ENCODE measurements at regions not wholly inside any gene's neighbourhood (a gene's known extent, or its start where the extent isn't known, plus 50 kb on each side); places are given as distances from the start of the nearest gene placed in this dataset.

GRCh38 chr9:129390541-129390940, 212.5 kb upstream of the IER5L start:
- DNase-seq (ENCODE audit: low read depth in 2 of 2, low spot score in 1 of 2), result no peak

DNA sequence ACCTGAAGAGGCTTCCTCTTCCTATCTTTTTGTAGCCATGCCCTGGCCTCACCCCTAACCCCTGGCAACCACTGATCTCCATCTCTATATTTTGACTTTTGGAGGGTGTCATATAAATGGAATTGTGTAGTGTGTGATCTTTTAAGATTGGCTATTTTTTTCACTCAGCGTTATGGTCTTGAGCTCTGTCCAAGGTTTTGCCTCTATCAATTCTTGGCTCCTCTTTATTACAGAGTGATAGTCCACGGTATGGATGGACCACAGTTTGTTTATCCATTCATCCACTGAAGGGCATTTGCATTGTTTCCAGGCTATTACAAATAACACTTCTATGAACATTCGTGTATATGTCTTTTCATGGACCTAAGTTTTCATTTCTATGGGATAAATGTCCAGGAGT, 209.8 kb upstream of the IER5L start:
- DNase-seq (ENCODE audit: low read depth in 2 of 2, low spot score in 1 of 2), result no peak

DNA sequence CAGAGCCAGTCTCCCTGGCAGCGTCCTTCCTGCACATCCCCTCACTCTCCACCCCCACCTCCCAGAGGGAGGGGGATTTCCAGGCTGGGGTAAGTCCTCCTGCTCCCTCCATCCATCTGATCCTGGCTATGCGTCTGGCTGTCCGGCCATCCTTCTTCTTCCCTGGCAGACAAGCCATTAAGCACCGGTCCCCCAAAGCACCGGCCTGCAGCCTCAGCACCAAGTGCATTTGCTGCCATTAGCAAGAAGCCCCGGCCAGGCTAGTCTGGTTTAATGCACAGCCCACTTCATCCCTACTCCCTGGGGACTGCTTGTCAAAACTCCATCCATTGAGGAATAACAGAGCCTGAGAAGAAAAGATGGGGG, 208.7 kb upstream of the IER5L start:
- no peak for DNase-seq (ENCODE audit: low read depth in 2 of 2, low spot score in 1 of 2)

GRCh38 chr9:129385211-129385934, 207.3 kb upstream of the IER5L start:
- DNase-seq (ENCODE audit: low read depth in 2 of 2, low spot score in 1 of 2), result no peak

DNA sequence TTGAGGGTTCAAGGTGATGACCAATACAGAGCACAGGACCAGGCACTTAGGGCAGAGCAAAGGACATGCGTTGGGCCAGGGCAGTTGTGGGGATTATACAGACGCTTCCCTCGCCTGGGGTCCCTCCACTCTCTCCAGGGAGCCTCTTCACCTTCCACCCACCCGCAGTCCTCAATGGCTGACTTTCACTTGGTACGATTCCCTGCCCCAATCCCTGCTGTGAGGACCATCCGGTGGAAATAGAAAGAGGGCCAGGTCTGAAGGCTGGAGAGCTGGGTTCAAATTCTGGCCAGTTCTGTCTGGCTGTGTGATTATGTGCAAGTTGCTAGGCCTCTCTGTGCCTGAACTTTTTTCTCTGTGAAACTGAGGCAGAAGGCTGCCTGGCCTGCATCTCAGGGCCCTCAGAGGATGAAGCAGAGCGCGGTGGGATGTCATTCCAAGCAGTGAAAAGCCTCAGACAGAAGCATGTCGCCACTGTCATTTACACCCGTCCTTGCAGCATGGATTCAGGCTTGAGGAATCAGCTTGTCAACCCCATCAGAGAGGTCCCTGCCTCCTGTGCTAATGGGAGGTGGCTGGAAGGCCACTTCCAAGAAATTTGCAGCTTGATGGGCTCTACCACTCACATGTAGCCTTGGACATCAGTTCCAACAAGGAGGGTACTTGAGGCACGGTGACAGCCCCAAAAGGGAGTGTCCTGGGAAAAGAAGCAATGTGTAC, 206.6 kb upstream of the IER5L start:
- DNase-seq (ENCODE audit: low read depth in 2 of 2, low spot score in 1 of 2), result no peak

GRCh38 chr9:129383561-129384490, 205.8 kb upstream of the IER5L start:
- peak; percentile 45 to 47 for DNase-seq (ENCODE audit: low read depth in 2 of 2, low spot score in 1 of 2)

DNA sequence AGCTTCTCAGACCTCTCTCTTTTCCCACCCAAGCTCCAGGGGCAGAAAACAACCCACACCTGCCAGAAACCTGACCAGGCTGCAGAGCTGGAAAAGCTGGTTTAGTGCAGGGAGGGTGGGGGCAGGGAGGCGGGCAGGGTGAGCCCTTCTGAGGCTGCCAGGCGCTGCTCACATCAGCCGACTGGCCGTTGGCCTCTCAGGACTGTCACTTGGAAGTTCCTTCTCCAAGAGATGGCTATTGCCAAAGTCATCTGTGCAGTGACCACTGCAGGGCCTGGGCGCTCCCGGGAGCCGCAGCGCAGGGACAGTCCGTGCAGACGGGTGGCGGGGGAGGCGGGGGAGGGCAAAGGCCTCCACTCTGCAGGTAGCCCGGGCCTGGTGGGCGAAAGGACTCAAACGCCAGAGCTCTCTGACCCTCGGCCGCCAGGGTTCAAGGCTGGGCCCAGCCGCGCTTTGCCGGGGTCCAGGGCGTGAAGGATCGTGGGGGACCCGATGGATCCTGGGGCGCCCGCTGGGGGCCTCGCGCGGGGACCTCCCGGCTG, 205.0 kb upstream of the IER5L start:
- DNase-seq (ENCODE audit: low read depth in 2 of 2, low spot score in 1 of 2), result no peak

DNA sequence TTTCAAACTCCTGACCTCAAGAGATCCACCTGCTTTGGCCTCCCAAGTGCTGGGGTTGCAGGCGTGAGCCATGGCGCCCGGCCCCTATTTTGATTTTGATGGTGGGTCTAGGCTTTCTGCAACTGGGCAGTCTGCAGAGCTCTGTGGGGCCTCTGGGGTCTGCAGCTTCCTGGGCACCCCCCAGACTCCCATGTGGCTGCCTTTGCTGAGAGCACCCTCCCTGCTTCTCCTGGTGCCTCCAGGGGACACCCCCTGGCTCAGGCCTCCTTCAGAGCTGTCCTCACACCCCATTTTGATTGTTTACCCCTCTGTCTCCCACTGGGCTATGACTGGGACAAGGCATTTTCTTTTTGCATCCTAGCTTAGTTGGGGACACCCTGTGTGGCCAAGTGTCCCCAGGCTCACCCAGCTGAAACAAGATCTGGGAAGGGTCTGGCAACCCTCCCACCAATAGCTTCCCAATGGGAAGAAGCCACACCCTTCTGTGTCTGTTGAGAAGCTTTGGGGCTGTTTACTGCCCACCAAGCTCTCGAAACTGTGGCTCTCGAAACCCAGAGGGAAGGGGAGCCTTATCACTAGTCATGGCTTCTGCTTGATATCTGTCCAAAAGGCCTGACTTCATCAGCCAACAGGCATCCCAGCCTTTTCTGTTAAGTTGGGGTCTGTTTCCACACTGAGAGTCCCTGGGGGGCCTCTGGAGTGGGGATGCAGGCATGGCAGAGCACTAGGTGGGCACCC, 204.4 kb upstream of the IER5L start:
- no peak for DNase-seq (ENCODE audit: low read depth in 2 of 2, low spot score in 1 of 2)

DNA sequence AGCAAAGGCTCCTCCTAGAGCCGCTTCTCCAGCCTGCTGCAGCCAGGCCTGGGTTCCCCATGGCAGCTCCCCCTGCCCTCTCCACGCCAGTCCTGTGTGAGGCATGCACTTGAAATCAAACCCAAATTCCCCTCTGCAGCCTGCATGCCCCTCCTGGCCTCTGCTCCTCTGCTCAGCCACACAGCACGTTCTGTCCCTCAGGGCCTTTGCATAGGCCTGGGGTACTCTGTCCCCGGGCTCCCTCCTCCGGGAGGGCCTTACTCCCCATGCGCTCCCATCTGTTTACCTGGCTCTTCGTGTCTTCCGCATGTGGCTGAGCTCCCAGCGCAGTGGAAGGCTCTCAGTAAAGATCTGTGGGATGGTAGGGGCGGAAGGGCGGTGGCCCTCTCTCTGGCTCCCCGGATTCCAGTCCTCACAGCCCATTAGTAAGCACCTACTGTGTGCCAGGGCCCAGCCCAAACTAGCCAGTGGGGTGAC, 203.5 kb upstream of the IER5L start:
- DNase-seq (ENCODE audit: low read depth in 2 of 2, low spot score in 1 of 2), result no peak

DNA sequence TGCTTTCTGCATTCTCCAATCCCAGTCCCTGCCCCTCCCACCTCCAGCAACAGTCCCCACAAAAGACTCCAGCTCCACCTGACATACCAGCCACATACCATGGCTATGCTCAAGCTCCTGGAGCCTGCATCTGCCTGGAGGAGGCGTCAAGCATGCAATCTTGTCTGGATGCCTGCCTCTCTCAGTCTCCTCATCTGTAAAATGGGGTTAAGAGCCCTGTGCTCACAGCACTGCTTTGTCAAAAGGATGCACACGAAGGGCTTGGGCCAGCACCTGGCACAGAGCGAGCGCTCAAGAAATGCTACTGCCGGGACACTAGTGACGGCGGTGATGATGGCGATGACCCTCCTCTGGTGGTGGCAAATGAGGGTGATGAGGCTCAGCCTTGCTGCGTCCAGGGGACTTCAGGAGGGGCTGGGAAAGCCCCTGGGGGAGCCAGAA, 202.9 kb upstream of the IER5L start:
- DNase-seq (ENCODE audit: low read depth in 2 of 2, low spot score in 1 of 2), result no peak

GRCh38 chr9:129379886-129380285, 201.8 kb upstream of the IER5L start:
- DNase-seq (ENCODE audit: low read depth in 2 of 2, low spot score in 1 of 2), result no peak

- DNase-seq (ENCODE audit: low read depth in 2 of 2, low spot score in 1 of 2), result no peak
Observed at GRCh38 chr9:129379181-129379836, 201.2 kb upstream of the IER5L start.

- no peak for DNase-seq (ENCODE audit: low read depth in 2 of 2, low spot score in 1 of 2)
Observed at GRCh38 chr9:129377931-129378661, 200.0 kb upstream of the IER5L start.

- DNase-seq (ENCODE audit: low read depth in 2 of 2, low spot score in 1 of 2), result no peak
Observed at GRCh38 chr9:129377181-129377580, 199.1 kb upstream of the IER5L start.

DNA sequence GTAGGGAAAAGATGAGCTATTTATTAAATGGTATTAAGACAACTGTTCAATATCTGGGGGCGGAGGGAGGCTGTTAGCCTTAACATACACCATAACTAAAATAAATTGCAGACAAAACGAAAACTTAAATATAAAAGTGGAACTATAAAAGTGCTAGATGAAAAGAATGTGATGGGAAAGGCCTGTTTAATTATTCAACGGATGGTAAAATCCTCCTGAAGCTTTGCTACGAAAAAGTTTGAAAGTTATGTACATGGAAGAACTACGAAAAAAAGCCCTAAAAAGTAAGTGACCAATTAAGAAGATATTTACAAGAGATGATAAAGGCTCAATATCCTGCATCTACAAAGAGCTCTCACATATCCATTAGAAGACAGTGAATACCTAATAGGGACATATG, 197.8 kb upstream of the IER5L start:
- no peak for DNase-seq (ENCODE audit: low read depth in 2 of 2, low spot score in 1 of 2)

DNA sequence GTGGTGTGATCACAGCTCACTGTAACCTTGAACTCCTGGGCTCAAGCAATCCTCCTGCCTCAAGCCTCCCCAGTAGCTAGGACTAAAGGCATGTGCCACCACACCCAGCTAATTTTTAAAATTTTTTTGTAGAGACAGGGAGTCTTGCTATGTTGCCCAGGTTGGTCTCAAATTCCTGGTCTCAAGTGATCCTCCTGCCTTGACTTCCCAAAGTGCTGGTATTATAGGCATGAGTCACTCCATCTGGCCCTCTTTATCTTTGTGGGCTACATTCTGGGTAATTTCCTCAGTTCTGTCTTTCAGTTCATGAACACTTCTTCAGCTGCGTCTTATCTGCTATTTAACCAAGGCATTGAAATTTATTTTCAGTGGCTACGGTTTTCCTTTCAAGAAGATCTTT, 196.6 kb upstream of the IER5L start:
- DNase-seq (ENCODE audit: low read depth in 2 of 2, low spot score in 1 of 2), result no peak

GRCh38 chr9:129374231-129374630, 196.2 kb upstream of the IER5L start:
- no peak for DNase-seq (ENCODE audit: low read depth in 2 of 2, low spot score in 1 of 2)

- no peak for DNase-seq (ENCODE audit: low read depth in 2 of 2, low spot score in 1 of 2)
Observed at GRCh38 chr9:129373361-129373760, 195.3 kb upstream of the IER5L start.

GRCh38 chr9:129370770-129371169, 192.7 kb upstream of the IER5L start:
- DNase-seq (ENCODE audit: low read depth in 2 of 2, low spot score in 1 of 2), result no peak
